ENCODE measurements at regions not wholly inside any gene's neighbourhood (a gene's known extent, or its start where the extent isn't known, plus 50 kb on each side); places are given as distances from the start of the nearest gene placed in this dataset.

- Mint-ChIP-seq H3K27me3 (no peaks in the 10 kb centered on the region), H3K36me3 (ENCODE audit: low read depth) (no peaks in the 10 kb centered on the region), H3K4me1 (no peaks in the 10 kb centered on the region)
These were observed 99.4 kb upstream of the VGLL2 start for GRCh38 chr6:117165911-117166499.

DNA sequence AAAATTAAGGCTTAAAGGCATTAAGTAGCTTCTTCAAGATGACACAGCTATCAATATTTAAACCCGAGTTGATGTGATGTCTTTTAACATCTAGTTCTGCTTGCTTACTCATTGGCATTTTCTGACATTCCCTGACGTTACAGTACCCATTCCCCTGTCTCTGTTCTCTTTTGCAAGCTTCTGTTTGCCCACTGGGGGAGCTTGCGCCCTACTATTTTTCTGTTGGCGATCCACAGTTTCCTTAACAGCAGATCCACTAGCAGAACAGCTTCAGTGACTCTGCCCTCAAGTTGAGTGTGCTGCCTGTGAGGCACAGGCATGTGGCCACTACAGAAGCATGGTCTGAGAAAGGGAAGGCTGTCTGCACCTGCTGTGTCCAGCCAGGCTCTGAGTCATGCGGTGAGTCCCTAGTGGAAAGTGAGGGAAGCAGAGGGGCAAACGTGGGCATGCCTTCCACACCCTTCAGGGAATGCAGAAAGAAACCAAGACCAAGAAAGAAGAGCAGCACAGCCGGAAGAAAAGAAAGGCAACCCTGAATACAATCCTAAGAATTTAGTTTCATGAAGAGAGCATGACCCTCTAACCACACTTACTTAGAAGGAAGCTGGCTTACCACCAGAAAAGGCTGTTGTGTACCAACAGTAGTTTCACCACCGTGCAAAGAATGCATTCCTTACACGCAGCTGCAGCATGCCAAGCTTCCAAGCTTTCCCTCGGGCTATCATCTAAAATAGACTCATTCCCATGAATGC, 97.7 kb upstream of the VGLL2 start:
- Mint-ChIP-seq H3K27me3 (no peaks in the 10 kb centered on the region), H3K36me3 (ENCODE audit: low read depth) (no peaks in the 10 kb centered on the region), H3K27ac (no peak overlapping the region), H3K9me3 (no peaks in the 10 kb centered on the region), H3K4me1 (no peaks in the 10 kb centered on the region), H3K4me3 (no peak overlapping the region)
- intact Hi-C loops (cut with micrococcal nuclease), result no loop called here
- no peak for DNase-seq

More at GRCh38 chr6:117165911-117166499, 99.4 kb upstream of the VGLL2 start:
- intact Hi-C loops (cut with micrococcal nuclease), result no loop called here
- DNase-seq, result no peak
- Mint-ChIP-seq H3K9me3 (no peaks in the 10 kb centered on the region), H3K4me3 (no peak overlapping the region), H3K27ac (no peak overlapping the region)

GRCh38 chr6:117168296-117169063, 96.9 kb upstream of the VGLL2 start:
- H3K9me3 Mint-ChIP-seq, result no peaks in the 10 kb centered on the region
- intact Hi-C loops (cut with micrococcal nuclease), result no loop called here
- no peak overlapping the region for H3K27ac Mint-ChIP-seq
- H3K27me3 Mint-ChIP-seq, result no peaks in the 10 kb centered on the region
- no peak for DNase-seq
- no peaks in the 10 kb centered on the region for H3K4me1 Mint-ChIP-seq
- H3K36me3 Mint-ChIP-seq (ENCODE audit: low read depth), result no peaks in the 10 kb centered on the region
- H3K4me3 Mint-ChIP-seq, result no peak overlapping the region

DNA sequence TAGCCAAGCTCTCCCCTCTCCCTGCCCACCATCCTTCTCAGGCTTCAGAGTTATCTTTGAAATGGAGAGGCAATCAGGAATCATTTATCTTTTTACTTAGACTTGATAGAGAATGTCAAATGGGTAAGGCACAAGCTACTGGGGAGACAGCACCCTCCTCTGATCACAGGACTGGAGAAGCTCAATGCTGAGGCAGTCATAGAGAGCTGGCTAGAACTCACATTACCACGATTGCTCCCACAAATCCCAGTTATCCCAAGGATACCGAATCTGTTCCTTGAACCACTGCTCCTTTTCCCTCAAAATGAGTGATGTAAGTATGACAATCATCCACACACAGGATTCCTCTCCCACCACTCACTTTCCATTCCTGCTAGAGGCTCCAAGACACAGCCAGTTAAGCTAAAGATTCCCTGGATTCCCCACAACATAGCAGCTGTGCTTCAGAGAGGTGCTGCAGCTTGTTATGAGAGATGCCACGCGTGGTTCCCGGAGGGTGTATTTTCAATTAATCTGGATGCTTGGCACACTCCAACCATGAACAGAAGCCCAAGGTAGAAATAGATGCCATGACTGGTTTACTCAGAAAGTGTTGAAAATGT, 96.2 kb upstream of the VGLL2 start:
- H3K9me3 Mint-ChIP-seq, result no peaks in the 10 kb centered on the region
- H3K27ac Mint-ChIP-seq, result no peak overlapping the region
- no peak overlapping the region for H3K4me3 Mint-ChIP-seq
- intact Hi-C loops (cut with micrococcal nuclease), result no loop called here
- no peaks in the 10 kb centered on the region for H3K36me3 Mint-ChIP-seq (ENCODE audit: low read depth)
- no peak for DNase-seq
- H3K27me3 Mint-ChIP-seq, result no peaks in the 10 kb centered on the region
- H3K4me1 Mint-ChIP-seq, result no peaks in the 10 kb centered on the region

GRCh38 chr6:117169781-117170281, 95.5 kb upstream of the VGLL2 start:
- Mint-ChIP-seq H3K36me3 (ENCODE audit: low read depth) (no peaks in the 10 kb centered on the region), H3K27ac (no peak overlapping the region), H3K4me3 (no peak overlapping the region), H3K27me3 (no peaks in the 10 kb centered on the region), H3K4me1 (no peaks in the 10 kb centered on the region), H3K9me3 (no peaks in the 10 kb centered on the region)
- intact Hi-C loops (cut with micrococcal nuclease), result no loop called here
- DNase-seq, result no peak

- peaks cover 10% of the 10 kb centered on the region for H3K9me3 Mint-ChIP-seq
- DNase-seq, result no peak
- H3K4me3 Mint-ChIP-seq, result no peak overlapping the region
- intact Hi-C loops (cut with micrococcal nuclease), result no loop called here
- no peaks in the 10 kb centered on the region for H3K36me3 Mint-ChIP-seq (ENCODE audit: low read depth)
- no peaks in the 10 kb centered on the region for H3K4me1 Mint-ChIP-seq
- no peak overlapping the region for H3K27ac Mint-ChIP-seq
- no peaks in the 10 kb centered on the region for H3K27me3 Mint-ChIP-seq
These were observed 90.5 kb upstream of the VGLL2 start for GRCh38 chr6:117174835-117175360.

DNA sequence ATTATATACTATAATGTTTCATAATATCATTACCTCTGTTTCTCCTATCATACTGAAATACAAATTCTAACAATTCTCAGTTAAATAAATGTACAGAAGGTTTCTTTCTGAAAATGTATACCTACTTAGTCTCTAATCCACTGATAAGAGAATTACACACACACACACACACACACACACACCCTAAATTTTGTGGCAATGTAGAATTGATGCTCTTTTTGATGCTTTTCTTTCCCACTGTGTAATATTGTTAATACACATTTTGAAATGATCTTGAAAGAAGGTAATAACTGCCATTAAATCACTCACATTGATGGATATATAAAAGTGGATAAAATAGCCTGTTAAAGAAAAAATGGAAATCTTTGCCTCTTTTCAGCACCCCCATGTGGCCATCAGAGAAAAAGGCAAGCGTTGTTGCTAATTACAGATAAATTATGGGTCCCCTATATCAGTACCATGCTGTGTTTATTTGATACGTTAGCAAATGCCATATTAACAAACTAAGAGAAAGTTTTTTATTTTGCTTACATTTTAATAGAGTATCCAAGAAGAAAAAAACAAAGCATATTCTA, 76.6 kb upstream of the VGLL2 start:
- no peak overlapping the region for H3K27ac Mint-ChIP-seq
- no peaks in the 10 kb centered on the region for H3K9me3 Mint-ChIP-seq
- no peaks in the 10 kb centered on the region for H3K4me1 Mint-ChIP-seq
- intact Hi-C loops (cut with micrococcal nuclease), result loop anchor here (10.0 kb wide), 1 partner anchor 214 kb away; no protein-coding TSS in a partner anchor
- no peaks in the 10 kb centered on the region for H3K36me3 Mint-ChIP-seq (ENCODE audit: low read depth)
- no peak for DNase-seq
- no peaks in the 10 kb centered on the region for H3K27me3 Mint-ChIP-seq
- H3K4me3 Mint-ChIP-seq, result no peak overlapping the region

DNA sequence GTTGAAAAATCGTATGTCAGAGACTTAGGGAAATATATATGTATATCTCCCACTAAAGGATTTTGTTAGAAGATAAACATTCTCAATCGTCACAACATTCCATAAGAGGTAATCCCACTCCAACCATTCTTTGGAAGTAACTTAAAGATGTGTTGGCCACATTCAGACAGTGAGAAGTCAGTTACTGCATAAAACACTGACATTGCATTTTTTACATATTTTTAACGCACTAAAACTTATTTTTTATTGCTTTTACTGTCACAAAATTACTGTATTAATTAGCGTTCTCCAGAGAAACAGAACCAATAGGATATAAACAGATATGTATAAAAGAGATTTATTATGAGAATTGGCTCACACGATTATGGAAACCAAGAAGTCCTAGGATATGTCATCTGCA, 74.3 kb upstream of the VGLL2 start:
- DNase-seq, result no peak
- Mint-ChIP-seq H3K27ac (no peak overlapping the region), H3K27me3 (no peaks in the 10 kb centered on the region), H3K9me3 (no peaks in the 10 kb centered on the region), H3K4me3 (no peak overlapping the region), H3K4me1 (no peaks in the 10 kb centered on the region), H3K36me3 (ENCODE audit: low read depth) (no peaks in the 10 kb centered on the region)
- intact Hi-C loops (cut with micrococcal nuclease), result no loop called here

DNA sequence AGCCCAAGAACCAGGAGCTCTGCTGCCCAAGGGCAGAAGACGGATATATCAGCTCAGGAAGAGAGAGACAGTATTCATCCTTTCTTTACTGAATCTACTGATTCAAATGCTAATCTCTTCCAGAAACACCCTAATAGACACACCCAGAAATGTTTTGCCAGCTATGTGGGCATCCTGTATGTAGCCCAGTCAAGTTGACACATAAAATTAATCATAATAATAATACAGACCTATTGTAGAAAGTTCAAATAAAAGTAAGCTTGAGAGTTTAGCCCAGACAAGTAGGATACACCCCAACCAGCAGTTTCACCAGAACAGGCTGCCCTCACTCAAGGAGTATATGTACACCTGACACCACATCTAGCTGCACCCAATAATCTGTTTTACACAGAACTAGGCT, 73.9 kb upstream of the VGLL2 start:
- DNase-seq, result no peak
- Mint-ChIP-seq H3K9me3 (no peaks in the 10 kb centered on the region), H3K4me3 (no peak overlapping the region), H3K36me3 (ENCODE audit: low read depth) (no peaks in the 10 kb centered on the region), H3K27me3 (no peaks in the 10 kb centered on the region), H3K4me1 (no peaks in the 10 kb centered on the region), H3K27ac (no peak overlapping the region)
- intact Hi-C loops (cut with micrococcal nuclease), result no loop called here

DNA sequence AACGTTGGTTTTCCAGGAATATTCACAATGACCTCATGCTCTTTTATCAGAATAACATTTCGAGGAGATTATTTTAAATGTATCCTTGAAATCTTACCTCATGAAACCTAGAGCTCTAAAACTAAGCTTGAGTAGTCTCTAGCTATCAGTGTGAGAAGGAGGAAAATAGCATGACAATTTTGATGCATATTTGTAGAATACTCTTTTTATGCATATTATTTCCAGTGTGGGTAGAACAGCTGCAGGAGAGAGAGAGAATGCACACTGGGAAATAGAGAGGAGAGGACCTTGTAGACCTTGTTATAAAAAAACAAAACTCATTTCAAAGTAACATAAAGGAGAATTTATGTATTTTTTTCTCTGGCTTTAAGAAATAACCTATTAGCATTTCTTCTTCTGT, 71.1 kb upstream of the VGLL2 start:
- H3K27ac Mint-ChIP-seq, result no peak overlapping the region
- no peaks in the 10 kb centered on the region for H3K9me3 Mint-ChIP-seq
- no peaks in the 10 kb centered on the region for H3K4me1 Mint-ChIP-seq
- no peaks in the 10 kb centered on the region for H3K36me3 Mint-ChIP-seq (ENCODE audit: low read depth)
- H3K27me3 Mint-ChIP-seq, result no peaks in the 10 kb centered on the region
- H3K4me3 Mint-ChIP-seq, result no peak overlapping the region
- intact Hi-C loops (cut with micrococcal nuclease), result no loop called here
- no peak for DNase-seq

DNA sequence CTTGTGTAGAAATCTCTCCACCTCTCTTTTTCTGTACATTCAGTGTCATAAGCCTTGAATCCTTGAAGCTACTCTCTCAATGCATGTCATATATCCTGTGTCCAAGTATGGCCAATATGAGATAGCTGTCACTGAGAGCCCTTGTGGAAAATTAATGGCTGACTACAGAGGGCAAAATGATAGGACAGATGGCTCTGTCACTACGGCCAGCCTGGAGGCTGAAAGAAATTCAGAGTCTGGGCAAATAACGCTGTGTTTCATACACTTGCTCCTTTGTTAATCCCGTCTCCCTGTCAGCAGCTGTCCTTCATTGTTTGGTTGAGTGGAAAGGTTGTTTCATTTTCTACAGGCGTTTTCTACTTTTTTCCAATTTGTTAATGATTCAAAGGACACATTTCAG, 70.4 kb upstream of the VGLL2 start:
- Mint-ChIP-seq H3K36me3 (ENCODE audit: low read depth) (no peaks in the 10 kb centered on the region), H3K9me3 (no peaks in the 10 kb centered on the region), H3K27me3 (no peaks in the 10 kb centered on the region), H3K4me3 (no peak overlapping the region), H3K4me1 (no peaks in the 10 kb centered on the region), H3K27ac (no peak overlapping the region)
- DNase-seq, result no peak
- intact Hi-C loops (cut with micrococcal nuclease), result no loop called here

DNA sequence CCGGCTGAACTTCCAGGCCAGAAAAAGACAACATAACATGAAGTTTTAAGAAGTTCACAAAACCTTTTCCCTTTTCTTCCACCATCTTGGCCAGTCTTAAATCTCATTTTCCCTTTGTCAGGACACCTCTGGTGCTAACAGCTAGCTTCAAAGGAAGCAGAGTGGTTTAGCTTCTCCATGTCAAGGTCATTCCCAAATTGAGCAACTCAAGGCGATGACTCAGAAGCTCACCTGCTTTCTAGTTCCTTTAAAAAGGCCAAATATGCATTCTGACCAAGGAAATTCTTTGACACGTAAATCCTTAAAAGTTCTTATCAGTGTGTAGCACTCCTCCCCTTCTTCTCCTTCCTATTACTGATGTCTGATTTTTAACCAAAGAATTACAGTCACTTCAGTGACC, 69.6 kb upstream of the VGLL2 start:
- H3K36me3 Mint-ChIP-seq (ENCODE audit: low read depth), result no peaks in the 10 kb centered on the region
- no peaks in the 10 kb centered on the region for H3K27me3 Mint-ChIP-seq
- H3K4me1 Mint-ChIP-seq, result no peaks in the 10 kb centered on the region
- DNase-seq, result no peak
- H3K4me3 Mint-ChIP-seq, result no peak overlapping the region
- no peaks in the 10 kb centered on the region for H3K9me3 Mint-ChIP-seq
- no peak overlapping the region for H3K27ac Mint-ChIP-seq
- intact Hi-C loops (cut with micrococcal nuclease), result no loop called here

GRCh38 chr6:117200067-117200466, 65.3 kb upstream of the VGLL2 start:
- H3K4me1 Mint-ChIP-seq, result no peaks in the 10 kb centered on the region
- DNase-seq, result no peak
- no peak overlapping the region for H3K4me3 Mint-ChIP-seq
- intact Hi-C loops (cut with micrococcal nuclease), result no loop called here
- H3K27me3 Mint-ChIP-seq, result no peaks in the 10 kb centered on the region
- no peaks in the 10 kb centered on the region for H3K36me3 Mint-ChIP-seq (ENCODE audit: low read depth)
- no peaks in the 10 kb centered on the region for H3K9me3 Mint-ChIP-seq
- no peak overlapping the region for H3K27ac Mint-ChIP-seq
